Fibroblast of skin of left quadriceps (primary cell): ENCODE measurements at regions not wholly inside any gene's neighbourhood (a gene's known extent, or its start where the extent isn't known, plus 50 kb on each side); places are given as distances from the start of the nearest gene placed in this dataset.
A peak's percentile ranks its signal among the peaks of the same experiment; 100 is the strongest.

Source experiments
- DNase-seq, 2 experiments: peaks; one replicate each; pipeline ENCODE4 v3.0.0-alpha.2; 2013; ENCODE audit warnings: low read depth in 2 of 2

DNA sequence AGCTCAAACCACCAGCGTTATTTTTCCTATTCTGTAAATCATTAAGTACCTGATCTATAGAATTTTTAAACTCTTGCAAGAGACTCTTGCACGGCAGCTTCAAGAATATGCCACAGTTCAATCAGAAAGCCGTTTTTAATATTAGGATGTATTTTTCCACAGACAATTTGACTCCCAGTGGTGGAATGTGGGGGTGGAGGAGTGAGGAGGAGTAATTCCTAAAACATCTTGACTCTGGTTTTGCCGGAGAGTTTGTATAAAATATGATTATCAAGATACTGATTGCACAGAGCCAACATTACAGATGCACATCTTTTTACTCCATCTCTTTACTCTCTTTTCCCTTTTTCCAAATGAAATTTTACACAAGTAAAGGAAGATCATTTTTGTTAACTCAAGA lies 288.3 kb downstream of the ENC1 start:
- no peak for DNase-seq

DNA sequence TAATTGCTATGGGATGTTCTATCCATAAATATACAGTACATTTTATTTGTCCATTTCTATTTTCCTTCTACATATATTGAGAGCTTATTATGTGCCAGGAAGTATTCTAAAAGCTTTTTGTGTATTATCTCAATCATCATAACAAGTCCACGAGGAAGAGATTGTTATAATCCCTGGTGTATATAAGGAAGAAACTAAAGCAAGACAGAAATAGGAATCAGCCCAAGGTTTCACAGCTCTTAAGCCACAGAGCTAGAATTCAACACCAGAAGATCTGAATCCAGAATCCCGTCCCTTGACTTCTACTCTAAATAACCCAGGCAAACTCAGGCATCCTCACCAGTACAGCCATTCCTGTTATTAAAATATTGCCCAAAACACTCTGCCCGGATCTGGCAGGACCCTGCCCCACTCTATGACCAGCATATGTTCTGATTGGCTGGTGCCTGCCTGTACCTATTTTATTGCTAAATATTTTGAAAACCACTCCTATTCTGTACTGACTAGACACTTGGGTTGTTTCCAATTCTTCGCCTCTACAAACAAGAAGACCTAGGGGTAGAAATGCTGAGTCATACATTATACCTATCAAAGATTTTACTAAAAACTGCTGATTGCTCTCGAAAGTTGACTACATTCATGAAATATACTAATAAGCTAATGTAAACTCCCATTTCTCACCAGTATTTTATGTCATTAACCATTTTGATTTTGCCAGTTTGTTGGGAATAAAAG lies 297.4 kb downstream of the ENC1 start:
- no peak for DNase-seq

DNA sequence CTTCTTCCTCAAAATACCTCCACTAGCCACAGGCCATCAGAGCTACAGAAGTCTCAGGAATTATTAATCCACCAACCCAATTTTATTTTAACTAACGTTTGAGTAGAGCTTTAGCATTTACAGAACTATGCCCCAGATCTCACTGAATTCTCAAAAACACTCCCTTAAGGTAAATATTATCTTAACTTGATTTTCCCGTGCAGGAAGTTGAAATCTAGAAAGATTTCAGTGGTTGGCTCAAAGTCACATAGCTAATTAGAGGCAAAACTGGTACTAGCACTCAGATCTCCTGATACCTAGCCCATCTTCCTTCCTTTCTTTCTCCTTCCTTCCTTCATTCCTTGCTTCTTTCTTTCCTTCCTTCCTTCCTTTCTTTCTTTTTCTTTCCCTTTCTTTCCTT lies 298.3 kb downstream of the ENC1 start:
- no peak for DNase-seq

DNA sequence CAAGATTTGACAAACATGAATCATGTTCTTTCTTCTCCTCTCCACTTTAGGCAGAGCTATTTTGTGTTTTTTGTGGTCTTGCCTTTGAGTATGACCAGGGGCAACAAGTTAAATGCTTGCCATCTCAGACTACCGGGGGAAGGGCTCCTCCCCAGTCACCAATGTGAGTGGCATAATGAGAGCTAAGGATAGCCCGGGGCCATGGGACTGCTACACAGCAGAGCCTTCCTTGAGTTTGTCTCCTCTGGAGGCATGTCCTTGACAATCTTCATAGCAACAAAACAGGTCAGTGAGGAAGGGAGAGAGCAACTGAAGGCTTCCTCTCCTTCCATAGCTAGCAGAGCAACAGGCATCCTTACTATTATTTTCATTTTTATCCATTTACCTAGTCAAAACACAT lies 299.3 kb downstream of the ENC1 start:
- DNase-seq = no peak

DNA sequence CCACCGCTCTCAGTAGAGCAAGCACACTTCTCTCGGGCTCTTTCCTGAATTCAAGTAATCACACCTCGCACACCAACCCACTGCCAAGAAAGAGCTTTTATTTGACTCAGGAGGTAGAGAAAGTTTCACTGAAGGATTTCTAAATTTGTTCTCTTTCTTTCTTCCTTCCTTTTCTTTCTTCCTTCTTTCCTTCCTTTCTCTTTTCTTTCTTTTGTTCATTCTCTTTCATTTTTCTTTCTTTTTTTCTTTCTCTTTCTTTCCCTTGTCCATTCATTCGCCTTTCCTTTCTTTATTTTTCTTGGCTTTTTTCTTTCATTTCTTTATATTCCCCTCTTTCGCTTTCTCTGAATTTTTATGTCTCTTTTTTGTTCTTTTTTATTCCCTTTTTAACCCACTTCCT lies 300.1 kb downstream of the ENC1 start:
- DNase-seq = no peak

DNA sequence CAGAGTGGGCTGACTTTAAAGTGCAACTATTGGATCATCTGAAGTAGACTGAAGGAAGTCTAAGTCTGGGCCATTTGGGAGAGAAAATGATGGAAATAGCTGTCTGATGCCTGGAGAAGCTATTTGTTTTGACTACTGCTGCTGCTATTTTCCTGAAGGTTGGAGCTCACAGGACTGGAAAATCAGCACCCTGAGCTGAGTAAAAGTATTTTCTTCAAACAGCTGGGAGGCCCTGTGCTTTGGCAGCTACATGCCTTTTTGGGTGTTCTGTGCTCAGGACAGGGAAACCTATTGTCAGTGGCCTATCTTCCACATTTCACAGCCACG lies 302.6 kb downstream of the ENC1 start:
- DNase-seq = no peak

DNA sequence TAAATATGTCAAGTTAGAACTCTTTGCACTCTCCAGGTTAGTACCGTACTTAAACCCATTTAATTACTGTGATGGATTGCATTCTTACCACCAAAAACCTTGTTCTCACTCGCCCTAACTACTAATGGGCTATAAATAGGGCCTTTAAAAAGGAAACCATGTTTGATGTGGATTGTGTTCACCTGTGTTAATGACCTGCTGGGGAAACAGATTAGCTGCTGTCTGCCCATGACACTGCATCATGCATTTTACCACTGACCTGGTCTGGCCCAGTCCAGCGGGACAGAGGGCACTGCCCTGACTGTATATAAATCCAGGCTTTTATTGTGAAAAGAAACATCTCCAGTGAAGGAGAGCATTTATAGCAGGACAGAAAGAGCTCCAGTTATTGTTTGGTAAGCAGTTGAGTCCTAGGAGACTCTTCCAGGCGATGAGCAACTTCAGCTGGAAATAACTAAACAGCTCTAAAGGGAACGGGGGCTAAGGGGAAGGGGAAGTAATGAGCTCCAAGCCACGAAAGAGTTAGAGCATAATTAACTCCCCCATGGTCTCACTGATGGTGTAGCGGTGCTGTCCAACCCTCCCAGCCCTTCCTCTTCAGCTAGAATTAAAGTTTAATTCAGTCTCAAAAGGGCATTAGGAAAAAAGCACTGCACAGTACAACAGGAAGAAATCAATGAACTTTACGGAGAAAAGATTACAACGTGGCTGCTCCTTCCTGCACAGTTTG lies 303.1 kb downstream of the ENC1 start:
- no peak for DNase-seq

DNA sequence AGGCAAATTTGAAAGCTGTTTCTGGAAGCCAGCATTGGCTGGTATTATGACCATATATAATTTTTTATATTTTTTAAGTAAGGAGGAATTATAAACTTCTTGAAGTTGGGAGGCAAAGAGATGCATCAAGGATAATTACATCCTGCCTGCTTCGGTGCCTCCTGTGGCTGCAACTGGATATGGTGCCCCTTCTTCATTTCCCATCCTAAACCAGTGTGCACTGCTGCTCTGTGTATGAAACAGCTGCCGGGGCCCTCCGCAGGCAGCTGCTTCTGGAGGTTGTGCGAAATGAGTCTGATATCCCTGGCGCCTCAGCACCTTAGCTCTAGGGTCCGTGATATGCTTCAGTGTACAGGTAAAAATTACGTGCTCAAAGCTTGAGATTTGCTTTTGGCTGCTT lies 304.2 kb downstream of the ENC1 start:
- DNase-seq = no peak

DNA sequence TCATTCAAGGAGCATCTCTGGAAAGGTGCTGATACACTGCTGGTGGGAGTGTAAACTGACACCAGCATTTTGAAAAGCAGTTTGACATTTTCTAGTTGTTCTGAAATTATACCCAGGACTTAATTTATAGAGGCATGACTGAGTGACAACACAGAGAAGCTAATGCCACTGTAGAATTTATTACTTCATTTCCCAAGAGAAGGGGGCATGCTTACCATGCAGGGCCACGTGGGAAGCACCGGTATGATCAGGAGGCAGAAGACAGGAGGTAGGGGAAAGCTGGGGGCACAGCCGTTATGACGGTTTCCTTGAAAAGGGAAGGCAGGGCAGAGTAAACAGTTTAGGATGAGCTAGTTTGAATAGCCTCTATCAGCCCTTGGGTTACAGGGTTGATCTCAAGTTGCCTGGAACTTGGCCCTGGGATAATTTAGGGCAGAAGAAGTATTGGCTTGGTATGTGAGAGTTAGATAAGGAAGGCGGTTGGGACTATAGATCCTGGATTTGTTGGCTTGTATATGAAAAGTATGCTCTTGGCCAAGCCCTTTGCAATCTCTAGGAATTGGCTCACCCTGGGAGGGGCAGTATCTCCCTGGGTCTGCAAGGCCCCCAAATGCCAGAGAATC lies 305.7 kb downstream of the ENC1 start:
- DNase-seq = no peak

DNA sequence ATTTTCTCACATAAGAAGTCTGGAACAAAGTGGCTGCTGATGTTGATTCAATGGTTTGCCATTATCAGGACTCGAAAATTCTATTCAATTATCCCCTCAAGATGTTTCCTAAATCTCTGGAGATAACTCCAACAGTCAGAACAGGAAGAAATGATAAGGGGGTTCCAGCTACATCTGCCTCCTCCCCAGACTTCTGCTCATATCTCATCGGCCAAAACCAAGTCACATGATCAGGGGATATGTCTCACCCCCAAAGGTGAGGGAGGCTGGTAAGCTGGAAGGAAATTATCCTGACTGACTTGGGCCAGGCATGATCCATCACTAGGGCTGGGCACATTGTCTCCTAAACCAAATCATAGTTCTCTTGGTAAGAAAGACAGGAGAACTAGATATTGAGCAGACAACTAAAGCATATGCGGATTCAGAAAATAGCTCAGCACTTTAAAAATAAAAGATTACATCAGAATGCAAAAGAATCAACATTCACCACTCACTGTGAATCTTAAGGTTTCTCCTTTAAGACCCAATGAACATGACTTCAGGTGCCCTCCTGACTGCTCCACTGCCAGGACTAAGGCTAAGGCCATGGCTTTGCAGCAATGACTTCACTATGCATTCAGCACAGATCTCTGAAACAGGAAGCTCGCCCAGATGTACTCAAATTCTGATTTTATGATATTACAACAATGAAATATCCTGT lies 306.3 kb downstream of the ENC1 start:
- DNase-seq = no peak

DNA sequence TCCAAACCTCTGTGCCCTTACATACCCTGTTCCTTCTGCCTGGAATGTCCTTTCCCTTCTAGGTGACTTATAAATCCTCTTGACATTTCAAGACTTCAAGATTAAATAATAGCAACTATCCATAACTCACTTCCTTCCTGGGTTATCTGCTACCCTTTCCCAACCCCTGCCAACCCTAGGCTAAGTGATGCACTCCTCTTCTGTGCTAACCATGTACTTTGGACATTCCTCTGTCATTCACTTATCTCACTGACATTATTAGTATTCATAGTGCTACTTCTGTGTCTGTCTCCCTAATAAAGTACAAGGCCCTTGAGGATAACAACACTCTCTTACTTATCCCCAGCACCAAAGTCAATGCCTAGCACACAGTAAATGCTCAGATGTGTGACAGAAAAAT lies 307.1 kb downstream of the ENC1 start:
- no peak for DNase-seq

DNA sequence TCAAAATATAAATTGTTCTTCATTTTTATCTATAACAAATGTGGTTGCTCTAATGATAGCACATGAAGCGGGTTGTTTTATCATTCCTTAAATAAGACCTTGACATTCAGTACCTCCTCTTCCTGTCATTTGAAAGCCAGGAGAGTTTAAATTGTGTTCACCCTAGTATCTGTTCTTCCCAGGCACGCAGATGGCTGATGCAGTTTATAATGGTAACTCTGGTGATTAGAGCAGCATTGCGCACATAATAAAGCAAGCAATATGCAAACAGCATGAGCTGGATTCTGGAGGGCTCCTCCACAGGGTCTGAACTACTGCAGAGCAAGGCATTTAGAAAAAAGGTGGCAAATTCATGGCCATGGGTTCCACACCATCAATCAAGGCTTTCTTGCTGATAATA lies 307.8 kb downstream of the ENC1 start:
- DNase-seq = no peak

DNA sequence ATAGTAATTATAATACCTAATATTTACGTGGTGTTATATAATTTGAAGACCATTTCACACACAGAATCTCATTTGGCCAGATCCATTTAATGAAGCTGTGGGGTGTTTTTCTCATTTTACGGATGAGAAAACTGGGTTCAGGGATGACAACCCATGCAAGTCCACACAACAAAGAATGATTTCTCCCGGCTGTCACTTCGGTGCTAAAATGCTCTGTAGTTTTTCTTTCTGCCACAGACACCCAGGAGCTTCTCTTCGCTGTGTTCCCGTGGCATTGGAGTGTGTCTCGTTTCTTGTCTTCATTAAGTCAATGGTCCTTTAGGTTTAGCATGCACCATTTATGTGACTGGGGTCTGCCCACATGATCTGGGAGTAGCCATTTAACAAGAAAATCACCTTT lies 308.5 kb downstream of the ENC1 start:
- no peak for DNase-seq

DNA sequence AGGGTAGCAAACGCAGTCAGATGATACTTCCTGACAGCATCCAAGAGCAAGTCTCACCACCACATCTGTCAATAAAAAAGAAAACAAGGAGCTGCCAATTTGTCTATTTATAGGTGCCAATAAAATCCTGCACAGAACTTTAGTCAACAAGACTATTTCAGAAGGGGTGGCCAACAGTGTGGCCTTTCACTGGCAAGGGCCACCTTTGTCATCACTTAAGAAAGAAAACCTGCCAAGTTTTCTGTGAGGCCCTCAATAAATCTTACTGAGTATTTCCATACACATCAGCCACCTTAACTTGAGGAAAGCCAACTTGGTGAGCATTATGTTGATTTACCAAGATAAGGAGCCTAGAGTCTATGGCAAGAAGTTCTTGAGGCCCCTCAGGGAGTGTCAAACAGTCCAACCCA lies 312.3 kb downstream of the ENC1 start:
- no peak for DNase-seq

DNA sequence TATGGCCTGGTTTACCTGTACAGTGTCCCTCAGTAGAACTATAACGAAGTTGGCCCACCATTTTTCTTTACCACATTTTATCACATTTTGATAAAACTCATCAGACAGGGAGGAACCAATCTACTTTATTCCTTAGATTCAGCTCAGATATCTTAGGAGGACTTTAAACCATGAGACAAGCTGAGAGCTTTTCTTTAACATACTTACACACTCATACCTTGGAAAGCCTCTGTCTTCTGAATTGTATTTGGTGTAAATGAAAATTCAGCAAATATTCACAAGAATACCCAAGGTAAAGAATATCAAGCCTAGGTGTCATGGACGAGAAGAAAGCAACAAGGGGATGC lies 313.2 kb downstream of the ENC1 start:
- no peak for DNase-seq

DNA sequence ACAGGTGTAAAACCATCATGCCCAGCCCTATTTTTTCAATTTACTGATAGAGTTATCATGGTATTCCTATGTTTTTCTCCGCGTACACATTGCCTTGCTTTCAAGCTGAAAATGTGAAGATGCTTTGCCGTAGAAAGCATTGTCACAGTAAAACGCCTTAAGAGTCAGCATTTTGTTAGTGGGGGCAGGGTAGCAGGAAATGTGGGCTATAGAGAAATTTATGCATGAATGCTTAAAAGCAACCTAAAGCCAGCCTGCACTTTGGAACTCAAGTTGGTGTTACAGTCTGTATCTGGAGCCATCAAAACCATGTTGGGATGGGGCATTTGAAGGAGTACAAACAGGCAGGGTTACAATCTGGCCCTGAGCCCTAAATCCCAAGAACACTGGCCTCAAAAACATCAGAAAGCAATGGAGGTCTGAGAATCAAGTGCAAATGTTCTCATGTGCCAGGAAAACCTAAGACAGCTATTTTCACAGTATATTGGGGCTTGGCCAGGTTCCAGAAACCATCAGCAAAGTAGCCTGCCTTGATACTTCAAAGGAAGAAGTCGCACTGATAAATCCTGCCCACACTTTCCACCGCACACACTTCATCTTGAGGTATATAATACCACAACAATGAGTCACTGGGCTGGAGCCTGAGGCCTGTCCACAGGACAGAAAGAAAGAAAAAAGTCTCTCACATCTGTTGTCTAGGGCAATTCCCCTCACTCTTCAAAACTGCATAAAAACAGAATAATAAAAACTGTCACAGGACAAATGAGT lies 313.8 kb downstream of the ENC1 start:
- DNase-seq = peak; percentile 93

DNA sequence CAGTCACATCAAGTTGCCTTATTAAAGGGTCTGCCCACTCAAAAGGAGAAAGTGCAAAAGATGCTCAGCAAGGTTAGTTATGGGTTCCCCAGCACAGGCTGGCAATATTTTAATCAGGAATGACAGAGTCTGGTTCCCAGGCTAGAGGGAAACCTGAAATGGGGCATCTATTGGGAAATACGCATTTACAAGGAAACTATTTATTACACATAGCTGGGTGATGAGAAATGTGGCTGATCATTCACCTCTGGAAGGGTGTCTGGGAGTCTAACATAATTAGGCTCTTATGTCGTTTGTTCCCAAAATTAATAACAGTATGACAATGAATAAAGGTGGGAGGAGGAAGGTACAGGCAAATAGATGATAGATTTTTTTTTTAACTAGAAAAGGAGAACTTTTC lies 314.7 kb downstream of the ENC1 start:
- no peak for DNase-seq

DNA sequence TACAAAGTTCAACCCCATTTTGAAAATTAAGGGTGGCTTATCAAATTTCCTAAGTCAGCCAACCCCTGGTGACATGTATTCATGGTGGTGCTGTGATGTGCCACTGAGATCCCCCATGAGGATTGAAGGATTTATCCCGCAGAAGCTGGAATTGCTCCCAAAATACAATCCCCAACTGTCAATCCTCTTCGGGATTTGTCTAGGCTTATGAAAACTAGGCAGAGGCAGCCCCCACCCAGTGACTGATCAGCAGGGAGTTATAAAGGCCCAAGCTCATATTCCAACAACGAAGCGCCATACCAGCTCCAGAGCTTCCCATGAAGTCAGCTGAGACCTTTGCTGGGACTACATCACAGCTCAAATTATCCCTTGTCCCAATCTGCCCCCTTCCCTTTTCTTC lies 316.0 kb downstream of the ENC1 start:
- DNase-seq = no peak

DNA sequence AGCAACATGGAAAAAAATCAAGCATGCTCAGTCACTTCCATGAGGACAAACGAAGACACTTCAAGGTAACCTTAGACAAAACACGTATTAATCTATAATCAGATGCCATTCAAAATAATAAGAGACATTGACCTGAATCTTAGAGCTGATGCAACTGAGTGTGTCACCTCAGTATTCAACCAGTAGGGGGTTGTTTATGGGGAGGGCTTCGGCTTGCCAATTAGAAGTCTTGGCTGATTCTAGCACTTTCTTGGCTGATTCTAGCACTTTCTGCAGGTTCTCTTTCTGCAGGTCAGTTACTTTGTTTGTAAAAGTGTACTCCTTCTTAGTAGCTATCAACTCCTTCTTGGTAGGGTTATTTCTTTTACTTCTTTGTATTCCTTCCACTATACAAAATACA lies 317.6 kb downstream of the ENC1 start:
- DNase-seq = no peak

DNA sequence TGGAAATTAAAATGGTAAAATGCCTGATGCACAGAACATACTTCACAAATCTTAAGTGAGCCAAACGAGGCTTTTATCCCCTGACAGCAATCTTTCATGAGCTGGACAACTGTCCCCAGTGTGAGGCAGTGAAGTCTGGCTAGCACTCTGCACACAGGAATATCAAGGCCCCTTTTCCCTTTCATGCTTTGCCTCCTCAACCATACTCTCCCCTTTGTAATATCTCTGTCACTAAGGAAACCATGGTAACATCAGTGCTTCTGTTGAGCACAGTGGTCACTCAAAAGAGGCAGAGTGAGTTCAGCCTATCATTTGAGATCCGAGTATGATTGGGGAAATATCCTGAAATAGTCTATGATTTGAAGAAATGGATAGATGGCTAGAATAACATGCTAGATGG lies 318.3 kb downstream of the ENC1 start:
- no peak for DNase-seq

DNA sequence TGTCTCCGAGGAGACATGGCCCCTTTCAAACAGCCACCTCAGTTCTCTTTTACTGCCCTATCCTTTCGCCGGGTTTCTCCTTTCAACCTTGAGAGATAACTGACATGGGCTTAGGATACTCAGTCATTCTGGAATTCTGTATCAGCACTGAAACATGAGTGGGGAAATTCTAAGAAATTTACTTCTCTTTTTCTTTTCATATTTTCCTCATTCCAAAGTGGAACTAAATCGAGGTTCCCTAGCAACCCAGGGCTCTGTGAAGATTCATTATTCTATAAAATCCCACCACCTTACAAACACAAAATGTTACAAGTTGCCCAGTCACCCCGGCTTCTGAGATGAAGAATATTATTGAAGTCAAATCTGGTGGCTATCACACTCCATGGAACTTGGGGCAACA lies 319.2 kb downstream of the ENC1 start:
- no peak for DNase-seq

DNA sequence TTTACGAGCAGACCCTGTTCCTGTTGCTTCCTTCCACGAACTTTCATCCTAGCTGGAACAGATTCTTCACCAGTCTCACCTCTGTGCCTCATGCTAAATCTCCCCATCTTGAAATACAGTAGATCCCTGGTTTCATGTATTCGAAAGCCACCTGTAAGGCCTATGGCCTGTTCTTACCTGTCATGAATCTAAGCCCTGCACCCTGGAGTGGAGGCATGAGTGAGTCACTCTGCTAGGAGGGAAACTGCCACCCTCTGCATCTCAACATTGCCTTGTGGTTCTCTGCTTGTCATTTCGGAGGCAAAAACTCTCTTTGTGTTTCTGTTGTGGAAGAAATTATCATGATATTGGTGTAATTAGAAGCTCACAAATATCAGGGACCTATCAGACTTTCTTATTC lies 320.0 kb downstream of the ENC1 start:
- no peak for DNase-seq
